ENCODE measurements at regions not wholly inside any gene's neighbourhood (a gene's known extent, or its start where the extent isn't known, plus 50 kb on each side); places are given as distances from the start of the nearest gene placed in this dataset.

DNA sequence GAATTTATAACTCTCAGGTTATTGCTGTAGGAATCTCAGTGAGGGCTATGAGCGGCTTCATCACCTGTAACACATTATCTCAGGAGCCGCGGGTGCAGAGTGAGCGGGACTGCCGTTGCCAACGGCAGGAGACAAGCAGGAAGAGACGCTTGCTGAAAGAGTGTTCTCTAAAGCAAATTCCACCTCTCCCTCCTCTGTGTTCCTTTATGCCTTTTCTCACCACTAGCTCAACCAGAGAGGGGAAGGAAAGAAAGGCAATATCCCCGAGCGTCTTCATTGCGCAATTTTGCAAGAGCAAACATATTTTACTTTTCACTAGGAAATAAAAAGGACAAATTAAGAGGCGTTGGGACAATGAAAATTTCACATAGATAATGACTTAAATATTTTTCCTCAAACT lies 185.2 kb upstream of the EXOC2 start:
- TF ChIP-seq, protein P1, sequence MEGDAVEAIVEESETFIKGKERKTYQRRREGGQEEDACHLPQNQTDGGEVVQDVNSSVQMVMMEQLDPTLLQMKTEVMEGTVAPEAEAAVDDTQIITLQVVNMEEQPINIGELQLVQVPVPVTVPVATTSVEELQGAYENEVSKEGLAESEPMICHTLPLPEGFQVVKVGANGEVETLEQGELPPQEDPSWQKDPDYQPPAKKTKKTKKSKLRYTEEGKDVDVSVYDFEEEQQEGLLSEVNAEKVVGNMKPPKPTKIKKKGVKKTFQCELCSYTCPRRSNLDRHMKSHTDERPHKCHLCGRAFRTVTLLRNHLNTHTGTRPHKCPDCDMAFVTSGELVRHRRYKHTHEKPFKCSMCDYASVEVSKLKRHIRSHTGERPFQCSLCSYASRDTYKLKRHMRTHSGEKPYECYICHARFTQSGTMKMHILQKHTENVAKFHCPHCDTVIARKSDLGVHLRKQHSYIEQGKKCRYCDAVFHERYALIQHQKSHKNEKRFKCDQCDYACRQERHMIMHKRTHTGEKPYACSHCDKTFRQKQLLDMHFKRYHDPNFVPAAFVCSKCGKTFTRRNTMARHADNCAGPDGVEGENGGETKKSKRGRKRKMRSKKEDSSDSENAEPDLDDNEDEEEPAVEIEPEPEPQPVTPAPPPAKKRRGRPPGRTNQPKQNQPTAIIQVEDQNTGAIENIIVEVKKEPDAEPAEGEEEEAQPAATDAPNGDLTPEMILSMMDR (IDR thresholded peaks at IDR 0.05), result no peak
- no peak for TF ChIP-seq POLR2A (IDR thresholded peaks at IDR 0.05)

All from tibial nerve (tissue), 3 donors.